ENCODE measurements at regions not wholly inside any gene's neighbourhood (a gene's known extent, or its start where the extent isn't known, plus 50 kb on each side); places are given as distances from the start of the nearest gene placed in this dataset.

- Histone ChIP-seq H3K9ac (ENCODE audit: low read depth, low read length) (no peak overlapping the region), H3K9me3 (ENCODE audit: insufficient read depth, low read depth, low read length) (no peaks in the 10 kb centered on the region), H3K27me3 (ENCODE audit: insufficient read depth, low read length) (no peaks in the 10 kb centered on the region), H3K27ac (ENCODE audit: low read depth, low read length) (no peak overlapping the region), H3K36me3 (ENCODE audit: insufficient read depth, low read length) (no peaks in the 10 kb centered on the region), H3K4me1 (ENCODE audit: insufficient read depth, low read length) (no peaks in the 10 kb centered on the region), H3K4me3 (ENCODE audit: low read length) (no peak overlapping the region)
- 97% methylated on average over 16 of the region's 16 CpGs for WGBS
These were observed 832.6 kb upstream of the CADM2 start for GRCh38 chr3:84126160-84126559.

- no peaks in the 10 kb centered on the region for H3K4me1 ChIP-seq (ENCODE audit: insufficient read depth, low read length)
- H3K27me3 ChIP-seq (ENCODE audit: insufficient read depth, low read length), result no peaks in the 10 kb centered on the region
- H3K36me3 ChIP-seq (ENCODE audit: insufficient read depth, low read length), result no peaks in the 10 kb centered on the region
- WGBS, result 92% methylated on average over 2 of the region's 2 CpGs
- no peak overlapping the region for H3K27ac ChIP-seq (ENCODE audit: low read depth, low read length)
- H3K9me3 ChIP-seq (ENCODE audit: insufficient read depth, low read depth, low read length), result no peaks in the 10 kb centered on the region
- H3K4me3 ChIP-seq (ENCODE audit: low read length), result no peak overlapping the region
- H3K9ac ChIP-seq (ENCODE audit: low read depth, low read length), result no peak overlapping the region
These were observed 830.8 kb upstream of the CADM2 start for GRCh38 chr3:84128024-84128423.

GRCh38 chr3:84136425-84136824 is 822.4 kb upstream of the CADM2 start:
- no peak overlapping the region for H3K27ac ChIP-seq (ENCODE audit: low read depth, low read length)
- H3K4me3 ChIP-seq (ENCODE audit: low read length), result no peak overlapping the region
- no peaks in the 10 kb centered on the region for H3K36me3 ChIP-seq (ENCODE audit: insufficient read depth, low read length)
- no peaks in the 10 kb centered on the region for H3K27me3 ChIP-seq (ENCODE audit: insufficient read depth, low read length)
- no peaks in the 10 kb centered on the region for H3K9me3 ChIP-seq (ENCODE audit: insufficient read depth, low read depth, low read length)
- H3K4me1 ChIP-seq (ENCODE audit: insufficient read depth, low read length), result no peaks in the 10 kb centered on the region
- no peak overlapping the region for H3K9ac ChIP-seq (ENCODE audit: low read depth, low read length)
- 94% methylated on average over 1 of the region's 2 CpGs for WGBS

- no peak overlapping the region for H3K9ac ChIP-seq (ENCODE audit: low read depth, low read length)
- no peak overlapping the region for H3K4me3 ChIP-seq (ENCODE audit: low read length)
- no peaks in the 10 kb centered on the region for H3K9me3 ChIP-seq (ENCODE audit: insufficient read depth, low read depth, low read length)
- WGBS, result 88% methylated on average over 2 of the region's 3 CpGs
- H3K36me3 ChIP-seq (ENCODE audit: insufficient read depth, low read length), result no peaks in the 10 kb centered on the region
- H3K27ac ChIP-seq (ENCODE audit: low read depth, low read length), result no peak overlapping the region
- no peaks in the 10 kb centered on the region for H3K27me3 ChIP-seq (ENCODE audit: insufficient read depth, low read length)
- H3K4me1 ChIP-seq (ENCODE audit: insufficient read depth, low read length), result no peaks in the 10 kb centered on the region
These were observed 818.2 kb upstream of the CADM2 start for GRCh38 chr3:84140631-84141030.

GRCh38 chr3:84141571-84141970 is 817.2 kb upstream of the CADM2 start:
- Histone ChIP-seq H3K9ac (ENCODE audit: low read depth, low read length) (no peak overlapping the region), H3K27me3 (ENCODE audit: insufficient read depth, low read length) (no peaks in the 10 kb centered on the region), H3K36me3 (ENCODE audit: insufficient read depth, low read length) (no peaks in the 10 kb centered on the region), H3K4me1 (ENCODE audit: insufficient read depth, low read length) (no peaks in the 10 kb centered on the region), H3K4me3 (ENCODE audit: low read length) (no peak overlapping the region), H3K9me3 (ENCODE audit: insufficient read depth, low read depth, low read length) (no peaks in the 10 kb centered on the region), H3K27ac (ENCODE audit: low read depth, low read length) (no peak overlapping the region)
- WGBS, result 92% methylated on average over 2 of the region's 2 CpGs

- no peaks in the 10 kb centered on the region for H3K27me3 ChIP-seq (ENCODE audit: insufficient read depth, low read length)
- H3K9ac ChIP-seq (ENCODE audit: low read depth, low read length), result no peak overlapping the region
- H3K9me3 ChIP-seq (ENCODE audit: insufficient read depth, low read depth, low read length), result peaks cover 12% of the 10 kb centered on the region
- no peak overlapping the region for H3K27ac ChIP-seq (ENCODE audit: low read depth, low read length)
- no peaks in the 10 kb centered on the region for H3K4me1 ChIP-seq (ENCODE audit: insufficient read depth, low read length)
- no peaks in the 10 kb centered on the region for H3K36me3 ChIP-seq (ENCODE audit: insufficient read depth, low read length)
- no peak overlapping the region for H3K4me3 ChIP-seq (ENCODE audit: low read length)
These were observed 793.5 kb upstream of the CADM2 start for GRCh38 chr3:84165328-84165727.

- Histone ChIP-seq H3K27ac (ENCODE audit: low read depth, low read length) (no peak overlapping the region), H3K36me3 (ENCODE audit: insufficient read depth, low read length) (no peaks in the 10 kb centered on the region), H3K27me3 (ENCODE audit: insufficient read depth, low read length) (no peaks in the 10 kb centered on the region), H3K4me1 (ENCODE audit: insufficient read depth, low read length) (no peaks in the 10 kb centered on the region), H3K9ac (ENCODE audit: low read depth, low read length) (no peak overlapping the region), H3K9me3 (ENCODE audit: insufficient read depth, low read depth, low read length) (peaks cover 11% of the 10 kb centered on the region; the same call in 1 of the 2 replicates), H3K4me3 (ENCODE audit: low read length) (no peak overlapping the region)
- 91% methylated on average over 5 of the region's 5 CpGs for WGBS
These were observed 783.3 kb upstream of the CADM2 start for GRCh38 chr3:84175449-84175848.

- WGBS, result 70% methylated on average over 2 of the region's 2 CpGs
- no peaks in the 10 kb centered on the region for H3K27me3 ChIP-seq (ENCODE audit: insufficient read depth, low read length)
- H3K9me3 ChIP-seq (ENCODE audit: insufficient read depth, low read depth, low read length), result no peaks in the 10 kb centered on the region
- no peaks in the 10 kb centered on the region for H3K36me3 ChIP-seq (ENCODE audit: insufficient read depth, low read length)
- no peak overlapping the region for H3K4me3 ChIP-seq (ENCODE audit: low read length)
- H3K4me1 ChIP-seq (ENCODE audit: insufficient read depth, low read length), result no peaks in the 10 kb centered on the region
- H3K27ac ChIP-seq (ENCODE audit: low read depth, low read length), result no peak overlapping the region
- H3K9ac ChIP-seq (ENCODE audit: low read depth, low read length), result no peak overlapping the region
These were observed 773.9 kb upstream of the CADM2 start for GRCh38 chr3:84184937-84185336.

GRCh38 chr3:84194029-84194428 is 764.8 kb upstream of the CADM2 start:
- WGBS, result no CpG with 5 or more reads among the region's 1 CpG

GRCh38 chr3:84209474-84209873 is 749.3 kb upstream of the CADM2 start:
- no peak overlapping the region for H3K4me3 ChIP-seq (ENCODE audit: low read length)
- no peaks in the 10 kb centered on the region for H3K36me3 ChIP-seq (ENCODE audit: insufficient read depth, low read length)
- H3K4me1 ChIP-seq (ENCODE audit: insufficient read depth, low read length), result peaks cover 10% of the 10 kb centered on the region
- no peak overlapping the region for H3K27ac ChIP-seq (ENCODE audit: low read depth, low read length)
- no peak overlapping the region for H3K9ac ChIP-seq (ENCODE audit: low read depth, low read length)
- H3K27me3 ChIP-seq (ENCODE audit: insufficient read depth, low read length), result no peaks in the 10 kb centered on the region
- 0 out of 2 replicates have a peak, but pooled peaks cover 5% of the 10 kb centered on the region for H3K9me3 ChIP-seq (ENCODE audit: insufficient read depth, low read depth, low read length)

More at GRCh38 chr3:84194029-84194428, 764.8 kb upstream of the CADM2 start:
- no peak overlapping the region for H3K27ac ChIP-seq (ENCODE audit: low read depth, low read length)
- no peak overlapping the region for H3K4me3 ChIP-seq (ENCODE audit: low read length)
- no peaks in the 10 kb centered on the region; the same call in 1 of the 2 replicates for H3K4me1 ChIP-seq (ENCODE audit: insufficient read depth, low read length)
- H3K9ac ChIP-seq (ENCODE audit: low read depth, low read length), result no peak overlapping the region
- H3K9me3 ChIP-seq (ENCODE audit: insufficient read depth, low read depth, low read length), result peaks cover 7% of the 10 kb centered on the region
- no peaks in the 10 kb centered on the region for H3K36me3 ChIP-seq (ENCODE audit: insufficient read depth, low read length)
- no peaks in the 10 kb centered on the region for H3K27me3 ChIP-seq (ENCODE audit: insufficient read depth, low read length)

GRCh38 chr3:84223512-84223911 is 735.3 kb upstream of the CADM2 start:
- H3K9me3 ChIP-seq (ENCODE audit: insufficient read depth, low read depth, low read length), result peaks cover 63% of the 10 kb centered on the region
- no peaks in the 10 kb centered on the region for H3K36me3 ChIP-seq (ENCODE audit: insufficient read depth, low read length)
- no peak overlapping the region for H3K9ac ChIP-seq (ENCODE audit: low read depth, low read length)
- no peak overlapping the region for H3K4me3 ChIP-seq (ENCODE audit: low read length)
- no peaks in the 10 kb centered on the region for H3K4me1 ChIP-seq (ENCODE audit: insufficient read depth, low read length)
- H3K27me3 ChIP-seq (ENCODE audit: insufficient read depth, low read length), result no peaks in the 10 kb centered on the region
- H3K27ac ChIP-seq (ENCODE audit: low read depth, low read length), result no peak overlapping the region

- H3K9me3 ChIP-seq (ENCODE audit: insufficient read depth, low read depth, low read length), result peaks cover 63% of the 10 kb centered on the region
These were observed 734.5 kb upstream of the CADM2 start for GRCh38 chr3:84224262-84224661.

More at GRCh38 chr3:84224262-84224661, 734.5 kb upstream of the CADM2 start:
- WGBS, result 95% methylated on average over 2 of the region's 2 CpGs
- Histone ChIP-seq H3K9ac (ENCODE audit: low read depth, low read length) (no peak overlapping the region), H3K27ac (ENCODE audit: low read depth, low read length) (no peak overlapping the region), H3K4me3 (ENCODE audit: low read length) (no peak overlapping the region), H3K36me3 (ENCODE audit: insufficient read depth, low read length) (no peaks in the 10 kb centered on the region), H3K4me1 (ENCODE audit: insufficient read depth, low read length) (no peaks in the 10 kb centered on the region), H3K27me3 (ENCODE audit: insufficient read depth, low read length) (no peaks in the 10 kb centered on the region)
